Umbilical cord (tissue), 1 donor: ENCODE measurements at regions not wholly inside any gene's neighbourhood (a gene's known extent, or its start where the extent isn't known, plus 50 kb on each side); places are given as distances from the start of the nearest gene placed in this dataset.

Experiments
- DNase-seq: peaks from one replicate; pipeline ENCODE4 v3.0.0-alpha.2; 2015; ENCODE audit warnings: low spot score

DNA sequence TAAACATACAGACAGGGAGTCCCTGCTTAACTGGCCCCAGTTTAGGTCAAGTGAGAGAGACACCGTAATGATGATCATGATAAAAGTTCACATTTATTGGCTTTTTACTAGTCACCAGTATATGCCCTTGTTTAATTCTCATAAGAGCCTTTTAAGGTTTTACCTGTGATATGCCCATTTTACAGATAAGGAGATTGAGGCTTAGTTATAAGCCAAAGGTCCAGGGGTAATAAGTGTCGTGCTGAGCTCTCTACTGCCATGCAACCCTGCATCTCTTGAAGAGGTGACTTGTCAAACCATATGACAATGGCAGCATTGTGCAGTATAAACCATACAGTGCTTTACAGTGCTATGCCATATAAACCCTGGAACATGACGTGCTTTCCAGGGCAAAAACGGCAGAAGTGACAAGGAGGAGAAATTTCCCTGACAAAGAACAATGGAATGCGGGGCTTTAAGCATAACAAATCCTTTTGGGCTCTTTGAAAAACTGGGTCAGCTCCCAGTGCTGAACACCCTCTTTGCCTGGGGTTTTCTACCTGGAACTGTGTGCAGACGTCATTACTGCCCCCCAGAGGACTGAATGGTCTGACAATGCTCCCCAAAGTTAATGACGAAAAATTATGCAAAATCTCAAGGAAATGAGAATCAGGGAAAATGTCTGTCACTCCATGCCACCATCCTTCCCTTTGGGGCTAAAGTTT is 59.7 kb upstream of the C14orf132 start:
- peak; percentile 5 for DNase-seq

DNA sequence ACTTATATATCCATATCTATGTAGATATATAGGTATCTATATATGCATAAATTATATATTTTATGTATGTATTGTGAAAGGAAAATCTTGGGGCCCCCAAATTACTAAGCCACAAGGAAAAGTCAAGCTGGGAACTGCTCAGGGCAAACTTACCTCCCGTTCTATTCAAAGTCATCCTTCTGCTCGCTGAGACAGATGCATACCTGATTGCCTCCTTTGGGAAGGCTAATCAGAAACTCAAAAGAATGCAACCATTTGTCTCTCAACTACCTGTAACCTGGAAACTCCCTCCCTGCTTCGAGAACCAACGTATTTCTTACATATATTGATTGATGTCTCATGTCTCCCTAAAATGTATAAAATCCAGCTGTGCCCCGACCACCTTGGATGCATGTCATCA is 58.8 kb upstream of the C14orf132 start:
- DNase-seq: no peak

DNA sequence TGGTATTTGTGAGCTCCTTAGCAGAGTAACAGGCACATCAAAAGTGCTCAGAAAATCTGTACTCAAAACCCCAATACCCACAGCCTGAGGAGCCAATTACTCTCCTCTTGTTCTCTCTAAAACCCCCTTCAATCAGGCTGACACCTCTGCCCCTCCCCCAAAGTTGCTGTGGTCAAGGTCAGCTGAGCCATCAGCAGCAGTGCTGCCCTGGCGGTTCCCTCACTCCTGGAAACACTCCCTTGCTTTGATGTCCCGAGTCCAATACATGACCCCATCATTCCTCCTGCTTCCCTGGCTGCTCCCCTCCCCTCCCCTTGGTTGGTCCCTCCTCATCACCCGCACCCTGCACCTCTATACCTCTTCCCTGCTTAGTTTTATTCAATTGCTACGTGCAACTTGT is 57.2 kb upstream of the C14orf132 start:
- DNase-seq: no peak

DNA sequence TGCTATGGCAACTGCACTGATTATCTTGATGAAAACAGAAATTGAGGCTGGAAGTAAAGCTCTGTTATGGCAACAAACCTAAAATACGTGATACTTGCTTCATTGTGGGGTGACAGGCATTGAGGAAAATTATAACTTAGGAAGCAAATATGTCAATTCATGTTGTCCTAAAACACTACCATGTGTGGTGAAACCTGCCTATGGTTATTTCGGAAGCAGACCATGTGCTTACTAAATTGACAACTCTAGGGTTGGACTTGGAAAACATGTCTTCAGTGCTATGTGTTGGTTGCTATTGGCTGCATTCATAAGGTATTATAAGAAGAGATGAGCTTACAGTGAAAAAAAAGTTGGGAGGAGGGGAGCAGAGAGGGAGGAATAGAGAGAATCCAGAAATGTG is 55.0 kb upstream of the C14orf132 start:
- no peak for DNase-seq
